Loucy (cell line): ENCODE measurements at regions not wholly inside any gene's neighbourhood (a gene's known extent, or its start where the extent isn't known, plus 50 kb on each side); places are given as distances from the start of the nearest gene placed in this dataset.

ENCODE experiments used
- H2AFZ ChIP-seq: fragments of 200-600 bp; sonication (generic); 2 replicates; pipeline ENCODE4 v1.6.0; 2016; ENCODE audit warnings: antibody characterized with exemption, mild to moderate bottlenecking, low read length, moderate library complexity
- H3F3A ChIP-seq: fragments of 200-600 bp; 2 replicates; pipeline ENCODE4 v1.6.0; 2016; ENCODE audit warnings: antibody characterized with exemption, low read depth, mild to moderate bottlenecking
- H3K27me3 ChIP-seq: fragments of 200-600 bp; sonication (generic); 2 replicates; pipeline ENCODE4 v1.6.1; 2014; ENCODE audit warnings: low read length, mild to moderate bottlenecking; ENCODE audit not compliant: insufficient read depth, poor library complexity, severe bottlenecking
- H3K36me3 ChIP-seq: fragments of 200-600 bp; sonication (generic); 2 replicates; pipeline ENCODE4 v1.6.1; 2016; ENCODE audit warnings: low read length; ENCODE audit not compliant: insufficient read depth
- H3K4me1 ChIP-seq: fragments of 200-600 bp; sonication (generic); 2 replicates; pipeline ENCODE4 v1.5.1; 2014; ENCODE audit warnings: low read length, mild to moderate bottlenecking; ENCODE audit not compliant: insufficient read depth, poor library complexity, severe bottlenecking
- H3K4me2 ChIP-seq: fragments of 200-600 bp; sonication (generic); 2 replicates; pipeline ENCODE4 v1.6.0; 2014; ENCODE audit warnings: antibody characterized with exemption, low read length, low read depth, mild to moderate bottlenecking; ENCODE audit not compliant: poor library complexity, severe bottlenecking
- H3K4me3 ChIP-seq: fragments of 200-600 bp; sonication (generic); 2 replicates; pipeline ENCODE4 v1.5.1; 2014; ENCODE audit warnings: low read length, mild to moderate bottlenecking, mixed read lengths; ENCODE audit not compliant: poor library complexity, severe bottlenecking
- H3K79me2 ChIP-seq: fragments of 200-600 bp; sonication (generic); 2 replicates; pipeline ENCODE4 v1.6.1; 2014; ENCODE audit warnings: low read length; ENCODE audit not compliant: insufficient read depth
- H3K9ac ChIP-seq: fragments of 200-600 bp; sonication (generic); 2 replicates; pipeline ENCODE4 v1.6.0; 2014; ENCODE audit warnings: mild to moderate bottlenecking, low read depth, low read length, moderate library complexity; ENCODE audit not compliant: poor library complexity, severe bottlenecking
- H3K9me2 ChIP-seq: fragments of 200-600 bp; sonication (generic); replicated peaks from 2 replicates; pipeline ENCODE4 v1.6.1; 2016; ENCODE audit warnings: low read depth, low read length, mixed read lengths
- H3K9me3 ChIP-seq: fragments of 200-600 bp; sonication (generic); 2 replicates; pipeline ENCODE4 v1.6.1; 2014; ENCODE audit warnings: mild to moderate bottlenecking, antibody characterized with exemption, low read length, low read depth; ENCODE audit not compliant: insufficient read depth
- H4K20me1 ChIP-seq: fragments of 200-600 bp; sonication (generic); 2 replicates; pipeline ENCODE4 v1.6.0; 2014; ENCODE audit warnings: antibody characterized with exemption, low read length, mild to moderate bottlenecking; ENCODE audit not compliant: insufficient read depth, poor library complexity, severe bottlenecking
- CTCF ChIP-seq: fragments of 200-600 bp; sonication (generic); conservative IDR thresholded peaks from 2 replicates; pipeline ENCODE4 v1.5.1; 2014; ENCODE audit warnings: mild to moderate bottlenecking, antibody characterized with exemption, low read length
- EZH2phosphoT487 ChIP-seq: fragments of 200-600 bp; IDR thresholded peaks from 2 replicates; pipeline ENCODE4 v1.6.1; 2018; ENCODE audit warnings: antibody characterized with exemption, mild to moderate bottlenecking, moderate library complexity, borderline replicate concordance

- TF ChIP-seq EZH2phosphoT487 (no peak), CTCF (no peak)
- Histone ChIP-seq H3K79me2 (no peaks in the 10 kb centered on the region), H3K9me2 (no peaks in the 10 kb centered on the region), H3K4me3 (no peak overlapping the region), H3K36me3 (no peaks in the 10 kb centered on the region), H3F3A (no peaks in the 10 kb centered on the region), H3K4me1 (no peaks in the 10 kb centered on the region), H3K9ac (no peak overlapping the region), H2AFZ (no peak overlapping the region), H3K9me3 (no peaks in the 10 kb centered on the region), H4K20me1 (no peaks in the 10 kb centered on the region), H3K27me3 (no peaks in the 10 kb centered on the region), H3K4me2 (no peak overlapping the region)
These were observed 547.8 kb upstream of the CITED2 start for GRCh38 chr6:139922236-139922635.

GRCh38 chr6:139920776-139921100 lies 546.3 kb upstream of the CITED2 start:
- Histone ChIP-seq H4K20me1 (no peaks in the 10 kb centered on the region), H3K79me2 (no peaks in the 10 kb centered on the region), H3K4me1 (no peaks in the 10 kb centered on the region), H3K9me3 (no peaks in the 10 kb centered on the region), H3F3A (no peaks in the 10 kb centered on the region), H3K4me2 (no peak overlapping the region), H2AFZ (no peak overlapping the region), H3K4me3 (no peak overlapping the region), H3K9me2 (no peaks in the 10 kb centered on the region), H3K9ac (no peak overlapping the region), H3K27me3 (no peaks in the 10 kb centered on the region), H3K36me3 (no peaks in the 10 kb centered on the region)
- TF ChIP-seq EZH2phosphoT487 (no peak), CTCF (no peak)

- H3K27me3 ChIP-seq, result no peaks in the 10 kb centered on the region
- no peak for TF ChIP-seq EZH2phosphoT487
- no peak for TF ChIP-seq CTCF
- no peaks in the 10 kb centered on the region for H3K79me2 ChIP-seq
- H3K9me3 ChIP-seq, result no peaks in the 10 kb centered on the region
- no peak overlapping the region for H3K4me3 ChIP-seq
- H3K4me1 ChIP-seq, result no peaks in the 10 kb centered on the region
- no peak overlapping the region for H2AFZ ChIP-seq
- no peak overlapping the region for H3K9ac ChIP-seq
- H3K36me3 ChIP-seq, result no peaks in the 10 kb centered on the region
- H3F3A ChIP-seq, result no peaks in the 10 kb centered on the region
- H4K20me1 ChIP-seq, result no peaks in the 10 kb centered on the region
- H3K4me2 ChIP-seq, result no peak overlapping the region
- no peaks in the 10 kb centered on the region for H3K9me2 ChIP-seq
These were observed 545.8 kb upstream of the CITED2 start for GRCh38 chr6:139920027-139920775.
